GM19238 (cell line): ENCODE measurements at regions not wholly inside any gene's neighbourhood (a gene's known extent, or its start where the extent isn't known, plus 50 kb on each side); places are given as distances from the start of the nearest gene placed in this dataset.
"Not testable (repeated sequence)": the region's sequence is repeated elsewhere in the genome, so short reads cannot be mapped to it uniquely, and the experiment has no call there.

Source experiments
- DNase-seq: peaks from one replicate; pipeline ENCODE4 v3.0.0; 2011; ENCODE audit warnings: low spot score; ENCODE audit not compliant: insufficient read length

GRCh38 chr12:70008944-70009343 lies 183.9 kb downstream of the MYRFL start:
- no peak for DNase-seq

- no peak for DNase-seq
These were observed 186.3 kb downstream of the MYRFL start for GRCh38 chr12:70011353-70011752.

- not testable (repeated sequence) for DNase-seq
These were observed 188.0 kb downstream of the MYRFL start for GRCh38 chr12:70013016-70013415.

GRCh38 chr12:70028515-70028914 lies 203.5 kb downstream of the MYRFL start:
- DNase-seq = no peak

GRCh38 chr12:70028918-70029317 lies 203.9 kb downstream of the MYRFL start:
- no peak for DNase-seq

- no peak for DNase-seq
These were observed 206.0 kb downstream of the MYRFL start for GRCh38 chr12:70031046-70031445.

GRCh38 chr12:70032076-70032475 lies 207.0 kb downstream of the MYRFL start:
- DNase-seq = no peak

GRCh38 chr12:70033310-70033709 lies 208.3 kb downstream of the MYRFL start:
- no peak for DNase-seq

- no peak for DNase-seq
These were observed 203.1 kb upstream of the CNOT2 start for GRCh38 chr12:70040141-70040540.

GRCh38 chr12:70042675-70043074 lies 200.6 kb upstream of the CNOT2 start:
- no peak for DNase-seq

GRCh38 chr12:70043490-70044138 lies 199.6 kb upstream of the CNOT2 start:
- DNase-seq = no peak

- no peak for DNase-seq
These were observed 199.1 kb upstream of the CNOT2 start for GRCh38 chr12:70044167-70044566.

- DNase-seq = no peak
These were observed 198.2 kb upstream of the CNOT2 start for GRCh38 chr12:70045036-70045435.

- DNase-seq = no peak
These were observed 197.7 kb upstream of the CNOT2 start for GRCh38 chr12:70045514-70045913.

GRCh38 chr12:70048521-70049250 lies 194.5 kb upstream of the CNOT2 start:
- DNase-seq = no peak

GRCh38 chr12:70049596-70050360 lies 193.5 kb upstream of the CNOT2 start:
- peak; percentile 22 for DNase-seq

- no peak for DNase-seq
These were observed 190.8 kb upstream of the CNOT2 start for GRCh38 chr12:70052476-70052875.

GRCh38 chr12:70052931-70053497 lies 190.2 kb upstream of the CNOT2 start:
- DNase-seq = no peak

- DNase-seq = no peak
These were observed 183.9 kb upstream of the CNOT2 start for GRCh38 chr12:70059373-70059772.

GRCh38 chr12:70060634-70061033 lies 182.6 kb upstream of the CNOT2 start:
- no peak for DNase-seq

- no peak for DNase-seq
These were observed 174.5 kb upstream of the CNOT2 start for GRCh38 chr12:70068743-70069142.
